GM19043 (cell line): ENCODE measurements at regions not wholly inside any gene's neighbourhood (a gene's known extent, or its start where the extent isn't known, plus 50 kb on each side); places are given as distances from the start of the nearest gene placed in this dataset.
"Not testable (repeated sequence)": the region's sequence is repeated elsewhere in the genome, so short reads cannot be mapped to it uniquely, and the experiment has no call there.

Source experiments
- ATAC-seq: cut with Tn5 transposase; IDR thresholded peaks from one replicate; pipeline ENCODE4 v1.9.1; 2021; ENCODE audit warnings: low read depth; ENCODE audit not compliant: unreplicated experiment

GRCh38 chr6:75031102-75031501 lies 174.8 kb downstream of the COL12A1 start:
- ATAC-seq: not testable (repeated sequence)

- no peak for ATAC-seq
These were observed 176.5 kb downstream of the COL12A1 start for GRCh38 chr6:75029333-75029732.

- ATAC-seq: no peak
These were observed 180.5 kb downstream of the COL12A1 start for GRCh38 chr6:75025371-75025770.

- ATAC-seq: no peak
These were observed 181.0 kb downstream of the COL12A1 start for GRCh38 chr6:75024828-75025227.

GRCh38 chr6:75023634-75024033 lies 182.2 kb downstream of the COL12A1 start:
- no peak for ATAC-seq

- no peak for ATAC-seq
These were observed 184.9 kb downstream of the COL12A1 start for GRCh38 chr6:75020971-75021370.

GRCh38 chr6:75020376-75020775 lies 185.5 kb downstream of the COL12A1 start:
- ATAC-seq: no peak

- ATAC-seq: no peak
These were observed 193.8 kb downstream of the COL12A1 start for GRCh38 chr6:75012018-75012417.

GRCh38 chr6:75003984-75004383 lies 201.9 kb downstream of the COL12A1 start:
- ATAC-seq: not testable (repeated sequence)

- no peak for ATAC-seq
These were observed 208.2 kb downstream of the COL12A1 start for GRCh38 chr6:74997646-74998045.

GRCh38 chr6:74993136-74993535 lies 212.7 kb downstream of the COL12A1 start:
- no peak for ATAC-seq

GRCh38 chr6:74991573-74992332 lies 214.1 kb downstream of the COL12A1 start:
- no peak for ATAC-seq

GRCh38 chr6:74979065-74979766 lies 226.6 kb downstream of the COL12A1 start:
- ATAC-seq: no peak

GRCh38 chr6:74976701-74977100 lies 229.2 kb downstream of the COL12A1 start:
- ATAC-seq: no peak

- no peak for ATAC-seq
These were observed 229.8 kb downstream of the COL12A1 start for GRCh38 chr6:74976026-74976425.

GRCh38 chr6:74973591-74973990 lies 232.3 kb downstream of the COL12A1 start:
- no peak for ATAC-seq

- ATAC-seq: no peak
These were observed 234.2 kb downstream of the COL12A1 start for GRCh38 chr6:74971633-74972032.

- ATAC-seq: no peak
These were observed 236.1 kb downstream of the COL12A1 start for GRCh38 chr6:74969591-74970267.

GRCh38 chr6:74967821-74968220 lies 238.0 kb downstream of the COL12A1 start:
- no peak for ATAC-seq

GRCh38 chr6:74966712-74967111 lies 239.1 kb downstream of the COL12A1 start:
- ATAC-seq: no peak

GRCh38 chr6:74964871-74965441 lies 240.9 kb downstream of the COL12A1 start:
- ATAC-seq: no peak
